HG03469 (cell line): ENCODE measurements at regions not wholly inside any gene's neighbourhood (a gene's known extent, or its start where the extent isn't known, plus 50 kb on each side); places are given as distances from the start of the nearest gene placed in this dataset.

ENCODE experiments used
- ATAC-seq: cut with Tn5 transposase; IDR thresholded peaks from one replicate; pipeline ENCODE4 v1.9.1; 2021; ENCODE audit warnings: mild to moderate bottlenecking, moderate library complexity, moderate number of reproducible peaks; ENCODE audit not compliant: unreplicated experiment

- peak; percentile 37 for ATAC-seq
Measured at GRCh38 chr22:22098457-22099193, 116.0 kb upstream of the TOP3B start.

- ATAC-seq = no peak
Measured at GRCh38 chr22:22097727-22098228, 115.2 kb upstream of the TOP3B start.

- no peak for ATAC-seq
Measured at GRCh38 chr22:22094921-22095320, 112.3 kb upstream of the TOP3B start.

GRCh38 chr22:22094514-22094913, 111.9 kb upstream of the TOP3B start:
- no peak for ATAC-seq

- ATAC-seq = no peak
Measured at GRCh38 chr22:22093743-22094142, 111.2 kb upstream of the TOP3B start.

GRCh38 chr22:22092974-22093373, 110.4 kb upstream of the TOP3B start:
- no peak for ATAC-seq

GRCh38 chr22:22092101-22092500, 109.5 kb upstream of the TOP3B start:
- ATAC-seq = no peak

GRCh38 chr22:22091400-22091878, 108.9 kb upstream of the TOP3B start:
- ATAC-seq = no peak

GRCh38 chr22:22090650-22091399, 108.2 kb upstream of the TOP3B start:
- ATAC-seq = no peak

- ATAC-seq = no peak
Measured at GRCh38 chr22:22089459-22090308, 107.1 kb upstream of the TOP3B start.

GRCh38 chr22:22088658-22089458, 106.3 kb upstream of the TOP3B start:
- ATAC-seq = no peak

- ATAC-seq = no peak
Measured at GRCh38 chr22:22087854-22088657, 105.5 kb upstream of the TOP3B start.

- ATAC-seq = no peak
Measured at GRCh38 chr22:22086501-22087158, 104.0 kb upstream of the TOP3B start.

GRCh38 chr22:22085702-22086500, 103.3 kb upstream of the TOP3B start:
- ATAC-seq = no peak

- no peak for ATAC-seq
Measured at GRCh38 chr22:22084089-22084711, 101.6 kb upstream of the TOP3B start.

- no peak for ATAC-seq
Measured at GRCh38 chr22:22082960-22083359, 100.4 kb upstream of the TOP3B start.

- ATAC-seq = no peak
Measured at GRCh38 chr22:22082229-22082835, 99.7 kb upstream of the TOP3B start.
